GM12878 (cell line): ENCODE measurements at regions not wholly inside any gene's neighbourhood (a gene's known extent, or its start where the extent isn't known, plus 50 kb on each side); places are given as distances from the start of the nearest gene placed in this dataset.

Source experiments
- ATAC-seq: fragments of 200-7000 bp; cut with Tn5 transposase; 3 replicates; pipeline ENCODE4 v1.9.1; 2020; ENCODE audit warnings: mild to moderate bottlenecking, moderate library complexity
- BruUV-seq: library from RNA; stranded (reverse); fragments of 400-500 nt; replicated peaks from 2 replicates; lab custom pipeline; 2021; lab: Mats Ljungman, UMichigan
- CTCF ChIA-PET: fragments of 300-600 bp; sonication (Branson Sonifier 250); formaldehyde crosslinking; extraction: SDS; loops from one replicate; lab custom pipeline; 2021; ENCODE audit warnings: inconsistent platforms; lab: Yijun Ruan, JAX
- POLR2A ChIA-PET: fragments of 350-600 bp; formaldehyde crosslinking; extraction: SDS; loops from one replicate; lab custom pipeline; 2021; ENCODE audit warnings: inconsistent platforms; lab: Charles Lee
- RAD21 ChIA-PET: fragments of 300-600 bp; sonication (Branson Sonifier 250); formaldehyde crosslinking; loops from one replicate; lab custom pipeline; 2023; ENCODE audit warnings: antibody characterized with exemption; ENCODE audit not compliant: unreplicated experiment; lab: Charles Lee
- SMC1A ChIA-PET: fragments of 300-600 bp; sonication (Branson Sonifier 250); formaldehyde crosslinking; loops from one replicate; lab custom pipeline; 2023; ENCODE audit not compliant: unreplicated experiment, uncharacterized antibody; lab: Charles Lee
- DNase-seq: peaks from one replicate; pipeline ENCODE4 v3.0.0-alpha.2; 2011; ENCODE audit warnings: low read depth, low spot score
- FAIRE-seq: peaks from 3 replicates; lab custom pipeline; 2011; peaks lifted over from hg19 to GRCh38; lab: Jason Lieb, UNC
- H2AFZ ChIP-seq: 2 replicates; pipeline ENCODE4 v1.6.0; 2011; ENCODE audit warnings: low read depth, low read length, control low read depth; ENCODE audit not compliant: control insufficient read depth
- H3K27ac ChIP-seq: 2 replicates; pipeline ENCODE4 v1.5.1; 2011; ENCODE audit warnings: control low read depth; ENCODE audit not compliant: control insufficient read depth, insufficient read depth
- H3K27me3 ChIP-seq, 2 experiments: replicated peaks in 1 of 2; 2 replicates each; pipeline versions ENCODE4 v1.6.0 to v1.6.1; 2011; ENCODE audit warnings: low read length in 1 of 2; ENCODE audit not compliant: control insufficient read depth in 2 of 2, insufficient read depth in 2 of 2
- H3K36me3 ChIP-seq, 2 experiments: 2 replicates each; pipeline ENCODE4 v1.5.1; 2011; ENCODE audit warnings: low read length in 1 of 2; ENCODE audit not compliant: control insufficient read depth in 2 of 2, insufficient read depth in 2 of 2
- H3K4me1 ChIP-seq: 2 replicates; pipeline ENCODE4 v1.6.1; 2011; ENCODE audit warnings: mild to moderate bottlenecking, low read length, moderate library complexity, mixed read lengths; ENCODE audit not compliant: control insufficient read depth, insufficient read depth
- H3K4me2 ChIP-seq: 2 replicates; pipeline ENCODE4 v1.6.0; 2011; ENCODE audit warnings: control low read depth; ENCODE audit not compliant: control insufficient read depth, insufficient read depth
- H3K4me3 ChIP-seq: fragments of 200-600 bp; sonication (generic); 2 replicates; pipeline ENCODE4 v1.5.1; 2016
- H3K79me2 ChIP-seq: 2 replicates; pipeline ENCODE4 v1.6.0; 2011; ENCODE audit warnings: low read length; ENCODE audit not compliant: control insufficient read depth, insufficient read depth
- H3K9ac ChIP-seq: 2 replicates; pipeline ENCODE4 v1.8.0; 2011; ENCODE audit warnings: low read length, control low read depth, mixed read lengths; ENCODE audit not compliant: control insufficient read depth, insufficient read depth
- H3K9me3 ChIP-seq: replicated peaks from 3 replicates; pipeline ENCODE4 v1.5.1; 2011; ENCODE audit warnings: mild to moderate bottlenecking, low read length; ENCODE audit not compliant: control insufficient read depth, insufficient read depth
- H4K20me1 ChIP-seq: 2 replicates; pipeline ENCODE4 v1.6.0; 2011; ENCODE audit not compliant: control insufficient read depth, insufficient read depth
- CBX3 ChIP-seq: fragments of 200-600 bp; sonication (generic); IDR thresholded peaks from 2 replicates; pipeline ENCODE4 v1.6.1; 2016; ENCODE audit warnings: low read depth, borderline replicate concordance
- ELK1 ChIP-seq: IDR thresholded peaks from 2 replicates; pipeline ENCODE4 v1.6.1; 2012; ENCODE audit warnings: low read depth, low read length, improper control_type of control experiment
- RELA ChIP-seq: fragments of 450-650 bp; IDR thresholded peaks from 2 replicates; pipeline ENCODE4 v1.8.0; 2014; ENCODE audit warnings: borderline replicate concordance; ENCODE audit not compliant: partially characterized antibody
- SREBF2 ChIP-seq: IDR thresholded peaks from 2 replicates; pipeline ENCODE4 v1.6.1; 2012; ENCODE audit warnings: mild to moderate bottlenecking, low read length
- WGBS: methylation state at CpG from one replicate; pipeline ENCODE4 v1.1.6; 2016; ENCODE audit warnings: low lambda C conversion rate; ENCODE audit not compliant: insufficient replicate concordance, insufficient coverage; ENCODE audit errors: missing lambda C conversion rate; 5-methylcytosine and 5-hydroxymethylcytosine counted together
- in situ Hi-C: fragments of 300-500 bp; cut with MboI; formaldehyde crosslinking; loops from 9 replicates; pipeline ENCODE4 v1.14.3; 2018; ENCODE audit warnings: mixed read lengths
- intact Hi-C: fragments of 100-400 bp; cut with micrococcal nuclease; formaldehyde crosslinking; loops from one replicate; pipeline ENCODE4 v1.14.2; 2022; ENCODE audit not compliant: unreplicated experiment

- FAIRE-seq (no peak), ATAC-seq (no peak), DNase-seq (no peak)
- Histone ChIP-seq H3K4me2 (no peak overlapping the region), H3K9me3 (no peaks in the 10 kb centered on the region), H3K36me3 (no peaks in the 10 kb centered on the region), H3K79me2 (no peaks in the 10 kb centered on the region), H3K27ac (no peak overlapping the region), H2AFZ (no peak overlapping the region), H3K4me3 (no peak overlapping the region), H3K4me1 (no peaks in the 10 kb centered on the region), H3K27me3 (0 out of 4 replicates have a peak, but pooled peaks cover 0 to 3% of the 10 kb centered on the region in 2 experiments), H3K9ac (no peak overlapping the region), H4K20me1 (no peaks in the 10 kb centered on the region)
- in situ Hi-C loops (no loop called here), intact Hi-C loops (no loop called here)
- CTCF ChIA-PET, result no interaction called here
- SMC1A ChIA-PET, result no interaction called here
- 75% methylated on average over 7 of the region's 7 CpGs for WGBS
- TF ChIP-seq ELK1, result no peak
- no TSS peak for BruUV-seq
- POLR2A ChIA-PET, result no interaction called here
- RAD21 ChIA-PET, result no interaction called here
Measured at GRCh38 chr6:131377112-131377705, 195.8 kb upstream of the ARG1 start.

- ChIA-PET POLR2A (no interaction called here), SMC1A (interaction anchor here (1.0 to 1.3 kb wide), 2 partner anchors 9 kb away, joined by 3 read pairs; no protein-coding TSS in a partner anchor), CTCF (no interaction called here), RAD21 (no interaction called here)
- no peaks in the 10 kb centered on the region for H3K36me3 ChIP-seq
- H3K9me3 ChIP-seq, result no peaks in the 10 kb centered on the region
- no peaks in the 10 kb centered on the region for H4K20me1 ChIP-seq
- no peaks in the 10 kb centered on the region for H3K79me2 ChIP-seq
- H3K4me1 ChIP-seq, result no peaks in the 10 kb centered on the region
- FAIRE-seq, result no peak
- in situ Hi-C loops, result no loop called here
- TF ChIP-seq RELA (no peak), SREBF2 (no peak), CBX3 (no peak)
- H3K27me3 ChIP-seq, result 0 out of 4 replicates have a peak, but pooled peaks cover 0 to 3% of the 10 kb centered on the region in 2 experiments
- no peak for ATAC-seq
- 58% methylated on average over 1 of the region's 1 CpG for WGBS
- H3K4me3 ChIP-seq, result no peak overlapping the region
- H3K27ac ChIP-seq, result no peak overlapping the region
- no peak for DNase-seq
- H2AFZ ChIP-seq, result no peak overlapping the region
- H3K4me2 ChIP-seq, result no peak overlapping the region
- intact Hi-C loops, result no loop called here
- BruUV-seq, result no TSS peak
- H3K9ac ChIP-seq, result no peak overlapping the region
Measured at GRCh38 chr6:131378874-131379273, 194.2 kb upstream of the ARG1 start.
